HG03439 (cell line): ENCODE measurements at regions not wholly inside any gene's neighbourhood (a gene's known extent, or its start where the extent isn't known, plus 50 kb on each side); places are given as distances from the start of the nearest gene placed in this dataset.

Experiments
- ATAC-seq: cut with Tn5 transposase; IDR thresholded peaks from one replicate; pipeline ENCODE4 v1.9.1; 2021; ENCODE audit warnings: mild to moderate bottlenecking, moderate library complexity; ENCODE audit not compliant: unreplicated experiment

- no peak for ATAC-seq
Measured at GRCh38 chr18:65326805-65327204, 424.0 kb upstream of the CDH7 start.

- ATAC-seq = no peak
Measured at GRCh38 chr18:65322895-65323294, 427.9 kb upstream of the CDH7 start.

DNA sequence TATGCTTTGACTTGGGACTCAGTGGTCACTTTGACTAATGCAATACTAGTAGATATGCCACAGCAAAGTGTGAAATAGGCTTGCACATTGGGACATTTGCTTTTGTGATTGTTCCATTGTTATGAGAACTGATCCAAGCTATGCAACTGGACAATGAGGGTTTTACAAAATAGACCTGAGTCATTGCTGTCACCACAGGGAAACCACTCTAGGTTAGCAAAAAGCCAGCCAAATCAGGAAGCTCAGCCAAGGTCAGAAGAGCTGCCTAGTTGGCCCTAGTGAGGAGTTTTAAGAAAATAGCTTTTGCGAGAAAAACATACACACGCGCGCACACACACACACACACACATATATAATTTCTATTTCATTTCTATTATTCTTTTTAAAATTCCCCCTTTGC, 452.4 kb upstream of the CDH7 start:
- no peak for ATAC-seq

DNA sequence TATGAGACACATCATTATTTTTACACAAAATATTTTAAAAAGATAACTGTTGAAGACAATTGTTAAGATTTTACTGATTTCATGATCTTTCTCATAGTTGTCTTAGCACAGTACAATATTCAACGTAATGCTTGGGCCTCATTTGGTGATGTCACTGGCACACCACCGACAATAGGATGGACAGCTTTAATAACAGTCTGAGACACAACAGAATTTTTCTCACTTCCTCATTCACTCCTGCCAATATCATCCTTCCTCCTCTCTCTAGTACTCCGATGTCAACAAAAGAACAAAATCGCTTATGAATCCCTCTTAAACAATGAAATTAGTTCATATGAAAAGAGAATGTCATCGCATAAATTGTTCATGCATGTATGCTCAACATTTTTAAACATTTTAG, 461.9 kb upstream of the CDH7 start:
- ATAC-seq = no peak

DNA sequence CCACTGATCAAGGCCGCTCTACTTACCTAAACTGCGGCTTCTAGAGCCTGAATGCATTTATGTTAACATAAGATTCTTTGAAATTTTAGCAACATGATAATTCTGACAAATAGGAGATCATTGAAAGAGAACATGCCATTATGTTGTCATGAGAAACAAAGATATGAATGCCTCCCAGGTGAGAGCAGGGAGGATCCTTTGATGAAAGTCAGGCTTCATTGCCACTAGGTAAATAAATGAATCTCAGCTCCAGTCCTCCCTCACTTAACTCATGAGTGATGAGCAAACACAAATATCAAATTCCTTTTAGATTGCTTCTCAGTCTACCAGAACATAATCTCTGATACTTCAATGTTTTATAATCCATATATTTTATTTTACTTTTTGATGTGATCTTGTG, 463.2 kb upstream of the CDH7 start:
- ATAC-seq = no peak

GRCh38 chr18:65282096-65282495, 468.7 kb upstream of the CDH7 start:
- no peak for ATAC-seq

- ATAC-seq = no peak
Measured at GRCh38 chr18:65279668-65280305, 471.0 kb upstream of the CDH7 start.

DNA sequence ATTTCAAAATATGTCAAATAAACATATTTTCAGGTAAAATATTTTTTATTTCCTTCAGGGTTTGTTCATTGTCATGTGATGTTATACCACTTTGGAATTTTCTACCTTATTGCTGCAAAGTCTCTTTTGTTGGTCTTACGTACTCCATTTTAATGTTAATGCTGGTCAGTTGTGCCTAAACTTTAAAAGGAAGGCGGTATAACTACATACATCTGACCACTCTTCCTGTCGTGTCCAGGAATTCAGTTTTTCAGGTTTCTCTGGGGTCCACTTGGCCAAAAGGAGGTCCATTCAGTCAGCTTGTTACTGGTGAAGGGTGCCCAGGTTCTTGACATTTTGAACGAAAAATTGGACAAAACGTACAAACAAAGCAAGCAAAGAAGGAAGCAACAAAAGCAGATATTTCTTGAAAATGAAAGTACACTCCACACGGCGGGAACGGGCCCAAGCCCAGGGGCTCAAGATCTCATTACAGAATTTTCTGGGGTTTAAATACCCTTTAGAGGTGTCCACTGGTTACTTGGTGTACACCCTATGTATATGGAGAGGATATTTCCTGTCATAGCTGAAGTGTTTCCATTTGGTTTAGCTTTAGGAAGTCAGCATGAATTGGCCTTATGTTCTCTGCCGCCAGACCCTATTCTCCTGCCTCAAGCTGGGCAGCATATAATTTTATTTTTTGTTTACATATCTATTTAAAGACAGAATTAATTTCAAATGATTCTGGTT, 471.7 kb upstream of the CDH7 start:
- no peak for ATAC-seq

- no peak for ATAC-seq
Measured at GRCh38 chr18:65269375-65269774, 481.4 kb upstream of the CDH7 start.

GRCh38 chr18:65265761-65266160, 485.1 kb upstream of the CDH7 start:
- ATAC-seq = no peak

GRCh38 chr18:65260030-65260429, 490.8 kb upstream of the CDH7 start:
- ATAC-seq = no peak

DNA sequence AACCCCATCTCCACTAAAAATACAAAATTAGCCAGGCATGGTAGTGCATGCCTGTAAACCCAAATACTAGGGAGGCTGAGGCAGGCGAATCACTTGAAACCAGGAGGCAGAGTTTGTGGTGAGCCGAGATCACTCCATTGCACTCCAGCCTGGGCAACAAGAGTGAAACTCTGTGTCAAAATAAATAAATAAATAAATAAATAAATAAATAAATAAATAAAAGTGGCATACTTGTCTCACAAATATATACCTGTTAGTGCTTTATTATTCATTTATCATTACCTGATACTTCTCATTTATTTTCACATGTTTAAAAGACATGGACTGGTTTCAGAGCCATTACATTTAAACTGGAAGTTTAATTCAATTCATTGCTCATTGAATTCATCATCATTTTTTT, 491.4 kb upstream of the CDH7 start:
- no peak for ATAC-seq

GRCh38 chr18:65257149-65257548, 493.7 kb upstream of the CDH7 start:
- ATAC-seq = no peak

DNA sequence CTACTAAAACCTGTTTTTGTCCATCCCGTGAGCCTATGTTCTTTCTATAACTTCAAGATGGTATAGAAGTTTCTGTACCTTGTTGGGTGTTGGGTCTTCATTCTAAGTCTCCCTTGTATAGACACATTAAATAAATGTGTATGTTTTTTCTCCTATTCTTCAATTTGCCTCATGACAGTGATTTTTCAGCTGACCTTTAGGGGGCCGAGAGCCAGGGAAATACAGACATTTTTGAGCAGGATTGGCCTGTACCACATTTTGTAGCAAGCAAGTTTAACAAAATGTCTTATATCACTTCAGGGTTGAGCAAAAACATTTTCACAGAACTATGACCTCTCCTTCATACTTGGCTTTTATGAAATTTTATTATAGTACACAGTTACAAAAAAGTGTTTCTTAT, 495.4 kb upstream of the CDH7 start:
- no peak for ATAC-seq

- no peak for ATAC-seq
Measured at GRCh38 chr18:65239787-65240186, 511.0 kb upstream of the CDH7 start.

DNA sequence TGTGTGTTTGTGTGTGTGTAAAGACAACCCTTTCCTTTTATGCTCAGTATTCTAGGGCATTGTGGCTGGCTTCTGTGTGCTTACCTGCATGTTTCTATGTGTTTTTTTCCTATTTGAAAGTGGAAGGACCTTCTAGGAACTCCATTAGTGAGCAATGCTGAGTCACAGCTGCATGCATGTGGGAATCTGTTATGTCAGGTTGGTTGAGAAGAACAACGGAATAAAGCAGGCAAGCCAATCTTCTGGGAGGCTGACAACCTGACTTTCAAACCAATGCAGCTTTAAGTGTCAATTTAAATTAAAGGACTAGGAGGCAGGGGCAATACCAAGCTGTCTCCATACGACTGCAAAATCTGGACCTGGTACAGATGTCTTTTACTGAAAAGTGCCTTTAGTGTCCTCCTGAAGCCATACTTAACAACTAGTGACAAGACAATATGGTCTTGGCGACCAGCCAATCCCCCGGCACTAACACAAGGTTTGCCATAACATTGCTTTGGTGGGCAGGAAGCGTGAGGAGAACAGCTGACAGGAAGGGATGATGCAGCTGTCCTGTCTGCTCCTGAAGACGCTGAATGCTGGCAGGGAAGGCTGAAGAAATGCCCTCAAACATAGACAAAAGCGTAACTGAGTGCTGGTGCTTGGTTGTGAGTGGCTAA, 514.7 kb upstream of the CDH7 start:
- no peak for ATAC-seq

DNA sequence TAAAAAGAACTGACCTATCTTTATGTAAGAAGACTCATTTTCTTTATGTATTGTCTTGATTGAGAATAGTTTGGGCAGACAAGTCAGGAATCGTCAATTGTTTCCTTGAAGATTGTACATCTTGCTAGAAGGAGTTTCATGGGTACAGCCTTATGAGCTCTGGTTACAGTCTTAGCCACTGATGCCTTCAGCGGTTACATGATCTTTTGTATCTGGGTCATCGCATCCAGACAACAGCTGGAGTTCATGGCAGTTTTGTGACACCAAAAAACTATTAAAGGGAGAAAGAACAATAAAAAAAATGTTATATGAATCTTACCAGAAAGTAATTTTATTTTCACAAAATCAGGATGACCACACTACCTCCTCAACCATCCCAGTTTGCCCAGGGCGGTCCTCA, 520.5 kb upstream of the CDH7 start:
- ATAC-seq = no peak

DNA sequence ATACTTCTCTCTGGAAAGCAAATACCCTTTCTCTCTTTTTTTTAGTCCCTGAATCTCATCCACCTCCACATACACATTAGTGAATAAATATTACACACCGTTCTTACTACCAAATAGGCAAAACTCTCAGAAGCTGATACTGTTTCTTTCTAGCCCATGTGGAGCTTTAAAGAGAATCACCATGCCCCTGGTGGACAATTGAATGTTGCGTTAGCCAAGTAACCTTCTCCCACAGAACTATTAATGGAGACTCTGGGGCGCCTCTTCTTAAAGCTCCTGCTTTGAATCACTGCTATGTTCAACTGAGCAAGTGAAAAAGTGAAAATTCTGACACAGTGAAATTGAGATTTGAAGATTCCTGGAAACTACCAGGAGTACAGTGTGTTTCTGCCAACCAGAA, 522.8 kb upstream of the CDH7 start:
- no peak for ATAC-seq

GRCh38 chr18:65221736-65222135, 529.1 kb upstream of the CDH7 start:
- no peak for ATAC-seq

GRCh38 chr18:65221115-65221514, 529.7 kb upstream of the CDH7 start:
- ATAC-seq = no peak

DNA sequence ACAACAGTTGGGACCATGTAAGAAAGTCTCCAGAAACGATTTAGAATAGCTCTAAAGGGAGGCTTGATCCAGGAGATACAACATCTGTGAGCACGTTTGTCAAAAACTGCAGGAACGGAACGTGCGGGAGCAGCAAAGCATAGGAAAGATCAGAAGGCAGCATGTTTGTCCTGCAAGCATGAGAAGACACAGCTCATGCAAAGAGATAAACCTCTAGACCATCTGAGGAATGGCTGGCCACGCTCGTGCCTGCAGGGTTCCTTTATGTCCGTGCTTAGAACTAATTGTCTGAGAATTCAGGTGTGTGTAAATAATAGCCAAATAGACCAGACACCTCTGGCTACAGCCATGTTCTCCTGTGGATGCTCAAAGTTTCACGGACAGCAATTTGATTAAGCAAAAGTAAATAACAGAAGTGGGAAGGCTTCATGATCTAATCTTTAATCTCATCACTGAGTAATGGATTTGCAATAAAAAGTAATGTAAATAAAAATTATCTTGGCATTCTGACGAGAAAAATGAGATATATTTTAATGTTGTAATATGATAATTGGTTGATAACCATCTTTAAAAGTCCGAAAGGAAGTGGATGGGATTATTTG, 534.8 kb upstream of the CDH7 start:
- ATAC-seq = no peak

DNA sequence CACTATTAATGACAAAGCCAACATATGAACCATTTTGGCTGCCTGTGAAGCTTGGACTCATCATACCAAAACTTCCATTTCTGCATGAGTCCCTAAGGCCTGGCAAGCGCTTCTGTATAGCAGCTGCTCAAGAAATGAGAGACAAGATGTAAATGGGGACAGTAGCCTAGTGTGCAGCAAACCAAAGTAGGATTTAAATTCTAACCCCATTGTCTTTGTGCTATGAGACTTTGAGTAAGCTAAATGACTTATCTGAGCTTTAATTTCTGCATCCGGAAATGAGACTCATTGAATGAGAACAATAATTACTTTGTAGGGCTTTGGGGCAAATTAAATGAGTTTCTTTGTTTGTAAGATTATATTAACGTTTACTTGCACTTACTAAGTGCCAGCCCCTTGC, 536.4 kb upstream of the CDH7 start:
- ATAC-seq = no peak
